ENCODE measurements at regions not wholly inside any gene's neighbourhood (a gene's known extent, or its start where the extent isn't known, plus 50 kb on each side); places are given as distances from the start of the nearest gene placed in this dataset.

GRCh38 chr13:34862311-34862710, 79.8 kb upstream of the NBEA start:
- no peak for DNase-seq

GRCh38 chr13:34862716-34863115, 79.4 kb upstream of the NBEA start:
- DNase-seq: no peak

GRCh38 chr13:34863360-34864135, 78.5 kb upstream of the NBEA start:
- peak in 1 of 2 experiments; percentile 42 for DNase-seq

- DNase-seq: no peak
Observed at GRCh38 chr13:34864671-34865070, 77.4 kb upstream of the NBEA start.

- DNase-seq: no peak
Observed at GRCh38 chr13:34867590-34867989, 74.5 kb upstream of the NBEA start.

GRCh38 chr13:34868733-34869132, 73.3 kb upstream of the NBEA start:
- no peak for DNase-seq

- no peak for DNase-seq
Observed at GRCh38 chr13:34869696-34870095, 72.4 kb upstream of the NBEA start.

- no peak for DNase-seq
Observed at GRCh38 chr13:34878329-34878728, 63.7 kb upstream of the NBEA start.

GRCh38 chr13:34879851-34880250, 62.2 kb upstream of the NBEA start:
- DNase-seq: no peak

- DNase-seq: no peak
Observed at GRCh38 chr13:34881494-34881893, 60.6 kb upstream of the NBEA start.

- DNase-seq: no peak
Observed at GRCh38 chr13:34883396-34883795, 58.7 kb upstream of the NBEA start.

- DNase-seq: no peak
Observed at GRCh38 chr13:34884366-34884765, 57.7 kb upstream of the NBEA start.

GRCh38 chr13:34886121-34886875, 55.8 kb upstream of the NBEA start:
- no peak for DNase-seq

- DNase-seq: no peak
Observed at GRCh38 chr13:34886987-34887386, 55.1 kb upstream of the NBEA start.
